Chondrocyte (in vitro differentiated cells): ENCODE measurements at regions not wholly inside any gene's neighbourhood (a gene's known extent, or its start where the extent isn't known, plus 50 kb on each side); places are given as distances from the start of the nearest gene placed in this dataset.
"Not testable (repeated sequence)": the region's sequence is repeated elsewhere in the genome, so short reads cannot be mapped to it uniquely, and the experiment has no call there.

Experiments
- DNase-seq: peaks from one replicate; pipeline ENCODE4 v3.0.0; 2021; ENCODE audit warnings: mixed read lengths, low spot score
- H3K27ac Mint-ChIP-seq: one replicate; pipeline ENCODE4 v1.8.0; 2021; ENCODE audit warnings: mild to moderate bottlenecking, moderate library complexity, mixed read lengths; ENCODE audit not compliant: unreplicated experiment
- H3K27me3 Mint-ChIP-seq: 2 replicates; pipeline ENCODE4 v1.8.0; 2021; ENCODE audit warnings: low read depth, mixed read lengths
- H3K36me3 Mint-ChIP-seq: 2 replicates; pipeline ENCODE4 v1.8.0; 2021; ENCODE audit warnings: low read depth, mixed read lengths
- H3K4me1 Mint-ChIP-seq: 2 replicates; pipeline ENCODE4 v1.8.0; 2021; ENCODE audit warnings: low read depth, mild to moderate bottlenecking, mixed read lengths
- H3K4me3 Mint-ChIP-seq: one replicate; pipeline ENCODE4 v1.8.0; 2021; ENCODE audit warnings: mild to moderate bottlenecking, moderate library complexity, mixed read lengths; ENCODE audit not compliant: unreplicated experiment
- H3K9me3 Mint-ChIP-seq: 2 replicates; pipeline ENCODE4 v1.8.0; 2021; ENCODE audit warnings: low read depth, mixed read lengths
- CTCF ChIP-seq: fragments of 200-600 bp; sonication (generic); IDR thresholded peaks from 2 replicates; pipeline ENCODE4 v1.5.0; 2021; ENCODE audit warnings: antibody characterized with exemption, mild to moderate bottlenecking, moderate library complexity

- Mint-ChIP-seq H3K27me3 (no peaks in the 10 kb centered on the region), H3K4me1 (no peaks in the 10 kb centered on the region), H3K9me3 (no peaks in the 10 kb centered on the region), H3K4me3 (no peak overlapping the region), H3K36me3 (no peaks in the 10 kb centered on the region), H3K27ac (no peak overlapping the region)
- DNase-seq: no peak
- no peak for TF ChIP-seq CTCF
These were observed 789.3 kb downstream of the IGSF11 start for GRCh38 chr3:118245312-118245711.

GRCh38 chr3:118258850-118259249, 775.8 kb downstream of the IGSF11 start:
- H3K4me1 Mint-ChIP-seq, H3K36me3 Mint-ChIP-seq, H3K4me3 Mint-ChIP-seq, H3K27ac Mint-ChIP-seq, H3K27me3 Mint-ChIP-seq, DNase-seq: not testable (repeated sequence)
- H3K9me3 Mint-ChIP-seq: peaks cover 12% of the 10 kb centered on the region

- no peak for DNase-seq
- Mint-ChIP-seq H3K9me3 (peaks cover 19% of the 10 kb centered on the region), H3K27me3 (no peaks in the 10 kb centered on the region), H3K36me3 (no peaks in the 10 kb centered on the region), H3K4me3 (no peak overlapping the region), H3K27ac (no peak overlapping the region), H3K4me1 (no peaks in the 10 kb centered on the region)
- TF ChIP-seq CTCF: no peak
These were observed 771.7 kb downstream of the IGSF11 start for GRCh38 chr3:118262800-118263402.

DNA sequence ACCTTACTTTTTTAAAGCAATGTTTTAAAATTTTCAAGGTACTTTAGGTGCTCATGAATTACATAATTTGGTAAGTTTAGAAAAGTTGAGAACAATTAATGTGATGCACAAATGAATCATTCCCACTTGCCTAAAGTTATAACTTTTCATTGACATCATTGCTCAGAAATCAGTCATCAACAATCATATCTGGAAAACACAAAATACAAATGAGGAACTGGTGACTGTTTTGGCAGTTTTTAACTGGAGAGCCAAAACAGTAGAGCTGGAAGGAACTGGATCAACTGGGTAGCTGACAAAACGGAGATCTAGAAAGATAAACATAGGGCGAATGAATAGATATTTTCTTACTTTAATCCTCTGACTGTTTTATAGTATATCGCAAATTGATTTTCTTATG, 767.1 kb downstream of the IGSF11 start:
- Mint-ChIP-seq H3K27me3 (no peaks in the 10 kb centered on the region), H3K4me3 (no peak overlapping the region), H3K36me3 (no peaks in the 10 kb centered on the region), H3K27ac (no peak overlapping the region), H3K9me3 (peaks cover 19% of the 10 kb centered on the region), H3K4me1 (no peaks in the 10 kb centered on the region)
- no peak for DNase-seq
- no peak for TF ChIP-seq CTCF

- Mint-ChIP-seq H3K4me3 (no peak overlapping the region), H3K27ac (no peak overlapping the region), H3K9me3 (peaks cover 17% of the 10 kb centered on the region), H3K27me3 (no peaks in the 10 kb centered on the region), H3K36me3 (no peaks in the 10 kb centered on the region), H3K4me1 (no peaks in the 10 kb centered on the region)
- no peak for TF ChIP-seq CTCF
- DNase-seq: peak; percentile 77
These were observed 765.0 kb downstream of the IGSF11 start for GRCh38 chr3:118269537-118270125.

- Mint-ChIP-seq H3K9me3 (peaks cover 6% of the 10 kb centered on the region), H3K36me3 (no peaks in the 10 kb centered on the region)
- TF ChIP-seq CTCF: no peak
These were observed 761.7 kb downstream of the IGSF11 start for GRCh38 chr3:118272991-118273390.

More at GRCh38 chr3:118272991-118273390, 761.7 kb downstream of the IGSF11 start:
- H3K27me3 Mint-ChIP-seq: peaks cover 2% of the 10 kb centered on the region
- H3K27ac Mint-ChIP-seq: no peak overlapping the region
- H3K4me1 Mint-ChIP-seq: no peaks in the 10 kb centered on the region
- H3K4me3 Mint-ChIP-seq: no peak overlapping the region
- DNase-seq: no peak
